GM12878 (cell line): ENCODE measurements at regions not wholly inside any gene's neighbourhood (a gene's known extent, or its start where the extent isn't known, plus 50 kb on each side); places are given as distances from the start of the nearest gene placed in this dataset.

Source experiments
- BACH1 ChIP-seq: fragments of 450-650 bp; IDR thresholded peaks from 2 replicates; pipeline ENCODE4 v1.6.1; 2017; ENCODE audit warnings: mild to moderate bottlenecking, borderline replicate concordance
- ESRRA ChIP-seq: IDR thresholded peaks from 2 replicates; pipeline ENCODE4 v1.6.1; 2012; ENCODE audit warnings: mild to moderate bottlenecking, low read length, improper control_type of control experiment
- EZH2 ChIP-seq: IDR thresholded peaks from 2 replicates; pipeline ENCODE4 v1.6.1; 2012; ENCODE audit warnings: low read depth, mild to moderate bottlenecking, control low read depth, inconsistent platforms, low read length, borderline replicate concordance; ENCODE audit not compliant: control insufficient read depth
- FOS ChIP-seq: IDR thresholded peaks from 3 replicates; pipeline ENCODE4 v1.6.1; 2011; ENCODE audit warnings: borderline replicate concordance; ENCODE audit not compliant: insufficient read length; ENCODE audit errors: extremely low read depth
- KAT2A ChIP-seq: conservative IDR thresholded peaks from 2 replicates; pipeline ENCODE4 v1.6.1; 2011; ENCODE audit warnings: low read depth, low read length; ENCODE audit not compliant: control insufficient read depth
- NBN ChIP-seq: fragments of 450-650 bp; IDR thresholded peaks from 2 replicates; pipeline ENCODE4 v1.6.1; 2016
- POLR2A ChIP-seq: IDR thresholded peaks from 2 replicates; pipeline ENCODE4 v1.6.1; 2011; ENCODE audit warnings: low read depth, mild to moderate bottlenecking, low read length
- POLR2AphosphoS5 ChIP-seq: IDR thresholded peaks from 2 replicates; pipeline ENCODE4 v1.6.1; 2011; ENCODE audit warnings: mild to moderate bottlenecking, low read length, inconsistent platforms
- RFX5 ChIP-seq: IDR thresholded peaks from 2 replicates; pipeline ENCODE4 v1.6.1; 2011; ENCODE audit warnings: low read depth, low read length, improper control_type of control experiment
- SMAD1 ChIP-seq: fragments of 450-650 bp; IDR thresholded peaks from 2 replicates; pipeline ENCODE4 v1.6.1; 2018; ENCODE audit warnings: mild to moderate bottlenecking, low read depth; ENCODE audit not compliant: partially characterized antibody
- SMC3 ChIP-seq: IDR thresholded peaks from 2 replicates; pipeline ENCODE4 v1.6.1; 2011; ENCODE audit warnings: low read length, improper control_type of control experiment, borderline replicate concordance
- TF ChIP-seq, protein P1 (sequence below), 3 experiments: IDR thresholded peaks in 2 of 3; conservative IDR thresholded peaks in 1 of 3; 2 replicates each; pipeline ENCODE4 v1.5.1; 2011; ENCODE audit warnings: low read depth in 3 of 3, low read length in 3 of 3, mild to moderate bottlenecking in 3 of 3, control low read depth in 2 of 3, moderate library complexity in 2 of 3, inconsistent platforms in 1 of 3, mixed read lengths in 1 of 3; ENCODE audit not compliant: control insufficient read depth in 2 of 3, insufficient read depth in 1 of 3; ENCODE audit errors: extremely low read depth in 1 of 3
- TF ChIP-seq, protein P2 (sequence below): IDR thresholded peaks from 2 replicates; pipeline ENCODE4 v1.6.1; 2012; ENCODE audit warnings: low read depth, low read length, improper control_type of control experiment
- TF ChIP-seq, protein P3 (sequence below): fragments of 450-650 bp; formaldehyde crosslinking; IDR thresholded peaks from 2 replicates; pipeline ENCODE4 v1.5.0; 2022; ENCODE audit warnings: mild to moderate bottlenecking, missing genetic modification characterization

DNA sequence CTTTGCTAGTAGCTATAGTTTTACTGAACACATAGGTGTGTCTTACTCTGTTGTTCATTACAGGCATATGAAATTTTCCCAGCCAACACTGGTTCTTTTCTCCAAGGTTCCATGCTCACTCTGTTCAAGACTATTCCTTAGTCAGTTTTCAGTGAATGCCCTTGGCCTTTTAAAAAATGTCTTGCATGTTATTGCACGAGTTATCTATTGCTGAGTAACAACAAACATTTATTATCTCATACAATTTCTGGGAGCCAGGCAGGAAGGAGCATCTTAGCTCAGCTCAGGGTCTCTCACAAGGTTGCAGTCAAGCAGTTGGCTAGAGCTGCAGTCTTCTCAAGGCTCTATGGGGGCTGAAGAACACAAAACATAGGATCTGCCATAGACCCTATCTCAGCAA, 223.5 kb downstream of the BTG1 start:
- TF ChIP-seq SMC3 (no peak), NBN (no peak), BACH1 (no peak), POLR2AphosphoS5 (no peak), POLR2A (no peak), SMAD1 (no peak), ESRRA (no peak), EZH2 (no peak), FOS (no peak), RFX5 (no peak), KAT2A (no peak)
- TF ChIP-seq, protein P1, sequence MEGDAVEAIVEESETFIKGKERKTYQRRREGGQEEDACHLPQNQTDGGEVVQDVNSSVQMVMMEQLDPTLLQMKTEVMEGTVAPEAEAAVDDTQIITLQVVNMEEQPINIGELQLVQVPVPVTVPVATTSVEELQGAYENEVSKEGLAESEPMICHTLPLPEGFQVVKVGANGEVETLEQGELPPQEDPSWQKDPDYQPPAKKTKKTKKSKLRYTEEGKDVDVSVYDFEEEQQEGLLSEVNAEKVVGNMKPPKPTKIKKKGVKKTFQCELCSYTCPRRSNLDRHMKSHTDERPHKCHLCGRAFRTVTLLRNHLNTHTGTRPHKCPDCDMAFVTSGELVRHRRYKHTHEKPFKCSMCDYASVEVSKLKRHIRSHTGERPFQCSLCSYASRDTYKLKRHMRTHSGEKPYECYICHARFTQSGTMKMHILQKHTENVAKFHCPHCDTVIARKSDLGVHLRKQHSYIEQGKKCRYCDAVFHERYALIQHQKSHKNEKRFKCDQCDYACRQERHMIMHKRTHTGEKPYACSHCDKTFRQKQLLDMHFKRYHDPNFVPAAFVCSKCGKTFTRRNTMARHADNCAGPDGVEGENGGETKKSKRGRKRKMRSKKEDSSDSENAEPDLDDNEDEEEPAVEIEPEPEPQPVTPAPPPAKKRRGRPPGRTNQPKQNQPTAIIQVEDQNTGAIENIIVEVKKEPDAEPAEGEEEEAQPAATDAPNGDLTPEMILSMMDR (IDR thresholded peaks at IDR 0.05 in 2 of 3, conservative IDR thresholded peaks at IDR 0.05 in 1 of 3; ENCODE audit: control insufficient read depth in 2 of 3, extremely low read depth in 1 of 3, insufficient read depth in 1 of 3, low read depth in 3 of 3, low read length in 3 of 3) = no peak
- TF ChIP-seq, protein P2, sequence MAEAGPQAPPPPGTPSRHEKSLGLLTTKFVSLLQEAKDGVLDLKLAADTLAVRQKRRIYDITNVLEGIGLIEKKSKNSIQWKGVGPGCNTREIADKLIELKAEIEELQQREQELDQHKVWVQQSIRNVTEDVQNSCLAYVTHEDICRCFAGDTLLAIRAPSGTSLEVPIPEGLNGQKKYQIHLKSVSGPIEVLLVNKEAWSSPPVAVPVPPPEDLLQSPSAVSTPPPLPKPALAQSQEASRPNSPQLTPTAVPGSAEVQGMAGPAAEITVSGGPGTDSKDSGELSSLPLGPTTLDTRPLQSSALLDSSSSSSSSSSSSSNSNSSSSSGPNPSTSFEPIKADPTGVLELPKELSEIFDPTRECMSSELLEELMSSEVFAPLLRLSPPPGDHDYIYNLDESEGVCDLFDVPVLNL = no peak
- TF ChIP-seq, protein P3, sequence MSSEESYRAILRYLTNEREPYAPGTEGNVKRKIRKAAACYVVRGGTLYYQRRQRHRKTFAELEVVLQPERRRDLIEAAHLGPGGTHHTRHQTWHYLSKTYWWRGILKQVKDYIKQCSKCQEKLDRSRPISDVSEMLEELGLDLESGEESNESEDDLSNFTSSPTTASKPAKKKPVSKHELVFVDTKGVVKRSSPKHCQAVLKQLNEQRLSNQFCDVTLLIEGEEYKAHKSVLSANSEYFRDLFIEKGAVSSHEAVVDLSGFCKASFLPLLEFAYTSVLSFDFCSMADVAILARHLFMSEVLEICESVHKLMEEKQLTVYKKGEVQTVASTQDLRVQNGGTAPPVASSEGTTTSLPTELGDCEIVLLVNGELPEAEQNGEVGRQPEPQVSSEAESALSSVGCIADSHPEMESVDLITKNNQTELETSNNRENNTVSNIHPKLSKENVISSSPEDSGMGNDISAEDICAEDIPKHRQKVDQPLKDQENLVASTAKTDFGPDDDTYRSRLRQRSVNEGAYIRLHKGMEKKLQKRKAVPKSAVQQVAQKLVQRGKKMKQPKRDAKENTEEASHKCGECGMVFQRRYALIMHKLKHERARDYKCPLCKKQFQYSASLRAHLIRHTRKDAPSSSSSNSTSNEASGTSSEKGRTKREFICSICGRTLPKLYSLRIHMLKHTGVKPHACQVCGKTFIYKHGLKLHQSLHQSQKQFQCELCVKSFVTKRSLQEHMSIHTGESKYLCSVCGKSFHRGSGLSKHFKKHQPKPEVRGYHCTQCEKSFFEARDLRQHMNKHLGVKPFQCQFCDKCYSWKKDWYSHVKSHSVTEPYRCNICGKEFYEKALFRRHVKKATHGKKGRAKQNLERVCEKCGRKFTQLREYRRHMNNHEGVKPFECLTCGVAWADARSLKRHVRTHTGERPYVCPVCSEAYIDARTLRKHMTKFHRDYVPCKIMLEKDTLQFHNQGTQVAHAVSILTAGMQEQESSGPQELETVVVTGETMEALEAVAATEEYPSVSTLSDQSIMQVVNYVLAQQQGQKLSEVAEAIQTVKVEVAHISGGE (CRISPR knock-in tag) = no peak
